ENCODE measurements at regions not wholly inside any gene's neighbourhood (a gene's known extent, or its start where the extent isn't known, plus 50 kb on each side); places are given as distances from the start of the nearest gene placed in this dataset.

GRCh38 chr10:28823501-28824075 is 146.3 kb downstream of the BAMBI start:
- no peaks in the 10 kb centered on the region for H3K27me3 ChIP-seq
- 70 to 73% methylated on average over 1 of the region's 1 CpG for WGBS, 2 donors
- no peak for DNase-seq
- no peak for TF ChIP-seq POLR2A (IDR thresholded peaks at IDR 0.05)
- TF ChIP-seq, protein P1, sequence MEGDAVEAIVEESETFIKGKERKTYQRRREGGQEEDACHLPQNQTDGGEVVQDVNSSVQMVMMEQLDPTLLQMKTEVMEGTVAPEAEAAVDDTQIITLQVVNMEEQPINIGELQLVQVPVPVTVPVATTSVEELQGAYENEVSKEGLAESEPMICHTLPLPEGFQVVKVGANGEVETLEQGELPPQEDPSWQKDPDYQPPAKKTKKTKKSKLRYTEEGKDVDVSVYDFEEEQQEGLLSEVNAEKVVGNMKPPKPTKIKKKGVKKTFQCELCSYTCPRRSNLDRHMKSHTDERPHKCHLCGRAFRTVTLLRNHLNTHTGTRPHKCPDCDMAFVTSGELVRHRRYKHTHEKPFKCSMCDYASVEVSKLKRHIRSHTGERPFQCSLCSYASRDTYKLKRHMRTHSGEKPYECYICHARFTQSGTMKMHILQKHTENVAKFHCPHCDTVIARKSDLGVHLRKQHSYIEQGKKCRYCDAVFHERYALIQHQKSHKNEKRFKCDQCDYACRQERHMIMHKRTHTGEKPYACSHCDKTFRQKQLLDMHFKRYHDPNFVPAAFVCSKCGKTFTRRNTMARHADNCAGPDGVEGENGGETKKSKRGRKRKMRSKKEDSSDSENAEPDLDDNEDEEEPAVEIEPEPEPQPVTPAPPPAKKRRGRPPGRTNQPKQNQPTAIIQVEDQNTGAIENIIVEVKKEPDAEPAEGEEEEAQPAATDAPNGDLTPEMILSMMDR (IDR thresholded peaks at IDR 0.05): no peak
- H3K9me3 ChIP-seq: no peaks in the 10 kb centered on the region
- H3K27ac ChIP-seq: no peak overlapping the region
- intact Hi-C loops (cut with DNase I): no loop called here
- no peaks in the 10 kb centered on the region for H3K36me3 ChIP-seq (replicated peaks in 1 of 2; ENCODE audit: insufficient read depth in 1 of 2, low read depth in 2 of 2)
- no peaks in the 10 kb centered on the region for H3K4me1 ChIP-seq
- H3K4me3 ChIP-seq: no peak overlapping the region
- ATAC-seq: no peak

- no peaks in the 10 kb centered on the region for H3K36me3 ChIP-seq (replicated peaks in 1 of 2; ENCODE audit: insufficient read depth in 1 of 2, low read depth in 2 of 2)
- H3K27me3 ChIP-seq: no peaks in the 10 kb centered on the region
- H3K4me1 ChIP-seq: no peaks in the 10 kb centered on the region
- intact Hi-C loops (cut with DNase I): no loop called here
- ATAC-seq (no peak), DNase-seq (no peak)
- WGBS, 2 donors: 58 to 60% methylated on average over 4 of the region's 4 CpGs
- H3K9me3 ChIP-seq: no peaks in the 10 kb centered on the region
- no peak for TF ChIP-seq POLR2A (IDR thresholded peaks at IDR 0.05)
- TF ChIP-seq, protein P1 (IDR thresholded peaks at IDR 0.05): no peak
- no peak overlapping the region for H3K4me3 ChIP-seq
- no peak overlapping the region for H3K27ac ChIP-seq
Observed at GRCh38 chr10:28833313-28833712, 156.0 kb downstream of the BAMBI start.

- Histone ChIP-seq H3K27me3 (no peaks in the 10 kb centered on the region), H3K27ac (no peak overlapping the region), H3K4me3 (no peak overlapping the region), H3K4me1 (peaks cover 8% of the 10 kb centered on the region), H3K36me3 (replicated peaks in 1 of 2; ENCODE audit: insufficient read depth in 1 of 2, low read depth in 2 of 2) (no peaks in the 10 kb centered on the region), H3K9me3 (no peaks in the 10 kb centered on the region)
- TF ChIP-seq, protein P1 (IDR thresholded peaks at IDR 0.05): no peak
- no peak for TF ChIP-seq POLR2A (IDR thresholded peaks at IDR 0.05)
- intact Hi-C loops (cut with DNase I): no loop called here
- DNase-seq: no peak
- ATAC-seq: no peak
Observed at GRCh38 chr10:28836435-28836743, 159.1 kb downstream of the BAMBI start.

DNA sequence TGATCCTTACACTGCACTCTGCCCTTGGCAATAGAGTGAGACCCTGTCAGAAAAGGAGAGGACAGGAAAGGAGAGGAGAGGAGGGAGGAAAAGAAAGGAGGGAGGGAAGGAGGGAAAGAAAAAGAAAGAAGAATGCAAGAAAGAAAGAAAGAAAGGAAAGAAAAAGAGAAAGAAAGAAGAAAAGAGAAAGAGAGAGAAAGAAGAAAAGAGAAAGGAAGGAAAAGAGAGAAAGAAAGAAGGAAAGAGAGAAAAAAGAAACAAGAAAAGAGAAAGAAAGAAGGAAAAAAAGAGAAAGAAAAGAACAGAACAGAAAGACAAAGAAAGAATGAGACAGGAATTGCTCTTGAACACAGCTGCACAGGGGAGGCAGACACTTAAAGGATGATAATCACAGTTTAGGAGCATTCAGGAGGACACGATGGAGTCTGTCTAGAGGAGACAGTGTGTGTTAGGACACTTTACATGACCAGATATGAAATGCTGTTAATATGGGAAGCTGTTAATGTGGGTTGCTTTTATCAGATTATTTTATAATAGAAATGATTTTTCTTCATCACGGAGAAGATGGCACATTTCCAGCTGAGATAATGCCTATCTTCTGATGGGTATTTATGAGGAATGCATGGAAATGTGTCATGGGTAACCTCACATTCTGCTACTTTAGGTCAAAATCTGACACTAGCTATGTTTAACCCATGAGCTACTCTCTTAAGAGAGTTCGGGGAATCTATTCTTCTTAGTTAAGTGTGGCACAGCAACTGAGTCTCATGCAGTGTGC is 160.5 kb downstream of the BAMBI start:
- no peaks in the 10 kb centered on the region for H3K27me3 ChIP-seq
- H3K4me1 ChIP-seq: peaks cover 8% of the 10 kb centered on the region
- intact Hi-C loops (cut with DNase I): no loop called here
- no peaks in the 10 kb centered on the region for H3K36me3 ChIP-seq (replicated peaks in 1 of 2; ENCODE audit: insufficient read depth in 1 of 2, low read depth in 2 of 2)
- TF ChIP-seq POLR2A (IDR thresholded peaks at IDR 0.05): no peak
- TF ChIP-seq, protein P1 (IDR thresholded peaks at IDR 0.05): no peak
- WGBS, 2 donors: 67 to 75% methylated on average over 3 of the region's 3 CpGs
- H3K9me3 ChIP-seq: no peaks in the 10 kb centered on the region
- ATAC-seq (no peak), DNase-seq (no peak)
- H3K4me3 ChIP-seq: no peak overlapping the region
- H3K27ac ChIP-seq: no peak overlapping the region

DNA sequence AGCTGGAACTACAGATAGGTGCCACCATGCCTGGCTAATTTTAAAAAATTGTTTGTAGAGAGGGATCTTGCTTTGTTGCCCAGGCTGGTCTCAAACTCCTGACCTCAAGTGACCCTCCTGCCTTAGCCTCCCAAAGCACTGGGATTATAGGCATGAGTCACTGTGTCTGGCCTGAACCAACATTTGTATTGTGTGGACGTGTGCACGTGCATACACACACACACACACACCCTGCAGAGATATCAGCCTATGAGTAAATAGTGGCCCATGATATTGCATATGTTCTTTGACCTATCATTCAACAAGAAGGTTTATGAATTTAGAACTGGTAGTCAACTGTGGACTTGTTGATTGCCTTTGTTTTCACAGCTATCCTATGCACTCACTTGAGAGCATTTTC is 161.6 kb downstream of the BAMBI start:
- Histone ChIP-seq H3K9me3 (no peaks in the 10 kb centered on the region), H3K36me3 (replicated peaks in 1 of 2; ENCODE audit: insufficient read depth in 1 of 2, low read depth in 2 of 2) (no peaks in the 10 kb centered on the region), H3K27me3 (no peaks in the 10 kb centered on the region), H3K4me3 (no peak overlapping the region), H3K4me1 (peaks cover 8% of the 10 kb centered on the region), H3K27ac (no peak overlapping the region)
- intact Hi-C loops (cut with DNase I): no loop called here
- WGBS, 2 donors: 23 to 53% methylated on average over 2 of the region's 2 CpGs
- TF ChIP-seq, protein P1 (IDR thresholded peaks at IDR 0.05): no peak
- no peak for TF ChIP-seq POLR2A (IDR thresholded peaks at IDR 0.05)
- ATAC-seq: no peak
- DNase-seq: no peak
